Activated CD4-positive, CD25-positive, alpha-beta regulatory T cell treated with anti-CD3 and anti-CD28 coated beads, Interleukin-2, amount 50 U/mL, for 24 hours (primary cell): ENCODE measurements at regions not wholly inside any gene's neighbourhood (a gene's known extent, or its start where the extent isn't known, plus 50 kb on each side); places are given as distances from the start of the nearest gene placed in this dataset.

Experiments
- ATAC-seq, 2 donors: fragments of 150-1000 bp; cut with Tn5 transposase; one replicate each; pipeline ENCODE4 v1.10.0; 2021; ENCODE audit warnings: mild to moderate bottlenecking in 1 of 2, moderate library complexity in 1 of 2

DNA sequence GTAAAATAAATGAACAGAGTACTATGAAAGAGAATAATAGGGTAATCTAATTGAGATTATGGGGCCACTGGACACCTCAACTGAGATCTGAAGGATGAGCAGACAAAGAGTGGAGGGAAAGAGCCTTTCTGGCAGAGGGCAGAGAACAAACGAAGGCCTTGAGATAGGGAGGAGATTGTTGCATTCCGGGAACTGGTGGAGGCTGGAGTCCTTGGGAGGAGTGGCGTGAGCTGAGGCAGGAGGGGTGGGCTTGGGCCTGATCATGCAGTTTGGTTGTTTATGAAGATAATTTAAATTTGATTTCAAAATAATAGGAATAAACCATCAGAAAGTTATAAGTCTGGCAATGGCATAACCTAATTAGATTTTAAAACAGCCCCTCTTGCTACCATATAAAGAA is 59.5 kb upstream of the GALNT15 start:
- ATAC-seq, result no peak

DNA sequence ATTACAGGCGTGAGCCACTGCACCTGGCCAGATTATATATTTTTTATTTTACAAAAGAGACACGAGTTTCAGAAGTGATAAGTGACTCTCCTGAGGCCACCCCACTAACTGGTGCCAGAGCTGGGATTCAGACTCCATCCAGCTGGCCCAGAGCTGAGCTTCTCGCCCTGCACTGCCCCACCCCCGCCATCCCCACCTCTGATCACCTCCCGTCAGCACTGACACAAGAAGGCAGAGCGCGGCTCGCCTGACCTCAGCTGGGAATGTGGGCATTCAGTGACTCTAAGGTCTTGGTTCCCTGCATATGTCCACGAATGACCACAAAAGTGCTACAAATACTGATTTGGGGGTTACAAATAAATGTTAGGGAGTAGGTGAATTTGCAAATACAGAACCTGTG is 56.1 kb upstream of the GALNT15 start:
- no peak for ATAC-seq

DNA sequence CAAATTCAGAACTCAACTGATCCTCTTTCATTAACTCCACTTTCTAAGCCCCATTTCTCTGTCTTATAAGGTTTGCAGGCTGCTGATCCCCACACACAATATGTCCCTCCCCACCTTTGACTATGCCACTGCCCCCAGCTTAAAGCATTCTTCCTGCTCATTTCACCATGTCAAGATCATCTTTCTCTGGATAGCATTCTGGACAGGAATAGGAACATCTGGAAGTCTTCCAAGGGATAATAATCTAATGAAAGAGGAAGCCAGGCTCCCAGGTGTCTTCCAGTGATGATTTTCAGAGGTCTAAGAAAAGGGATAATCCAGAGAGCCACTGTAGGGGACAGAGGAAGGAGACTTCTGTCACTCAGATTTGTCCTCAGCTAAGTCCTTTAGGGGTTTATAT is 54.6 kb upstream of the GALNT15 start:
- ATAC-seq, result no peak

- ATAC-seq, result no peak
Measured at GRCh38 chr3:16121391-16121790, 53.1 kb upstream of the GALNT15 start.

- ATAC-seq, result no peak
Measured at GRCh38 chr3:16122155-16122554, 52.3 kb upstream of the GALNT15 start.

GRCh38 chr3:16122661-16123060 is 51.8 kb upstream of the GALNT15 start:
- no peak for ATAC-seq

GRCh38 chr3:16124636-16125035 is 49.8 kb upstream of the GALNT15 start:
- ATAC-seq, result peak in 1 of 2 donors; percentile 36
